ENCODE measurements at regions not wholly inside any gene's neighbourhood (a gene's known extent, or its start where the extent isn't known, plus 50 kb on each side); places are given as distances from the start of the nearest gene placed in this dataset.

DNA sequence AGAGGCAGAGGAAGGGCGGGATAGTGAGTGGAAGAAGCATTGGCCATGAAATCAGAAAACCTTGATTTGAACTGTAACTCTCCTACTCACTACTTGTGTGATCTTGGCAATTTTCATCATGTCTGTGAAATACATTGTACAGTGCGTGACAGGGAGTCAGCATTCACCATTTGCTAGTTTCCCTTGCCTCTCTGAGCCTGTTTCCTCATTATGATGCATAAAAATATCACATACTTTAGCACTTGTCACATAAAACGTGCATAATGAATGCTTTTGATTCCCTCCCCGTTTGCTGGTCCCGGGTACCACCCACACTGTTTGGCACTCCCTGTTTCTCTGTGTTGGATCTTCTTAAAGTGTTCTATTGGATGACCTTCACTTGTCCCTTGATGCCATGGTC, 101.1 kb upstream of the FRMD6 start:
- no peaks in the 10 kb centered on the region for H3K9me3 Mint-ChIP-seq

DNA sequence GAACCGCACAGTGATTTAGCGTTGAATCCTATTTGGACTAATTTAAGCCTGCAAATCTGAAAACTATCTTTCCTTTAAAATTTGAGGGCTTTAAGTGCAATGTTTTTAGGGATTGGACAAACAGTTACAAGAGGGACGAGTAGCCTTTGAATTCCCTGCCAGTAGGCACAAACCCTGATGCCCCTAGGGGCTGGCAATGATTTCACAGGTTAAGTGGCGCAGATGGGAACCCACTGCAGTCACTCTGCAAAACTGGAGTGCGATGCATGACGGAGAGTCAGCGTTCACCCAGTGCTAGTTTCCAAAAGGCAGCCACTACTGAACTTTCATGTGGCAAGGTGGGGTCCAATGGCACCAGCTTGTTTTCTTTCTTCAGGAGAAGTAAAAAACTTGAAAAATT, 99.4 kb upstream of the FRMD6 start:
- Mint-ChIP-seq H3K4me3 (no peak overlapping the region), H3K27ac (no peak overlapping the region), H3K36me3 (ENCODE audit: low read depth) (no peaks in the 10 kb centered on the region), H3K9me3 (no peaks in the 10 kb centered on the region), H3K4me1 (peaks cover 18% of the 10 kb centered on the region), H3K27me3 (ENCODE audit: low read depth) (peaks cover 3% of the 10 kb centered on the region)
- TF ChIP-seq, protein P1, sequence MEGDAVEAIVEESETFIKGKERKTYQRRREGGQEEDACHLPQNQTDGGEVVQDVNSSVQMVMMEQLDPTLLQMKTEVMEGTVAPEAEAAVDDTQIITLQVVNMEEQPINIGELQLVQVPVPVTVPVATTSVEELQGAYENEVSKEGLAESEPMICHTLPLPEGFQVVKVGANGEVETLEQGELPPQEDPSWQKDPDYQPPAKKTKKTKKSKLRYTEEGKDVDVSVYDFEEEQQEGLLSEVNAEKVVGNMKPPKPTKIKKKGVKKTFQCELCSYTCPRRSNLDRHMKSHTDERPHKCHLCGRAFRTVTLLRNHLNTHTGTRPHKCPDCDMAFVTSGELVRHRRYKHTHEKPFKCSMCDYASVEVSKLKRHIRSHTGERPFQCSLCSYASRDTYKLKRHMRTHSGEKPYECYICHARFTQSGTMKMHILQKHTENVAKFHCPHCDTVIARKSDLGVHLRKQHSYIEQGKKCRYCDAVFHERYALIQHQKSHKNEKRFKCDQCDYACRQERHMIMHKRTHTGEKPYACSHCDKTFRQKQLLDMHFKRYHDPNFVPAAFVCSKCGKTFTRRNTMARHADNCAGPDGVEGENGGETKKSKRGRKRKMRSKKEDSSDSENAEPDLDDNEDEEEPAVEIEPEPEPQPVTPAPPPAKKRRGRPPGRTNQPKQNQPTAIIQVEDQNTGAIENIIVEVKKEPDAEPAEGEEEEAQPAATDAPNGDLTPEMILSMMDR (IDR thresholded peaks at IDR 0.05; ENCODE audit: unreplicated experiment in 3 of 3) = no peak

More for the DNA sequence above, 101.1 kb upstream of the FRMD6 start:
- Mint-ChIP-seq H3K27ac (peak overlapping the region in 1 of 3 experiments; percentile 6), H3K36me3 (ENCODE audit: low read depth) (no peaks in the 10 kb centered on the region), H3K4me1 (peaks cover 28% of the 10 kb centered on the region), H3K27me3 (ENCODE audit: low read depth) (peaks cover 3% of the 10 kb centered on the region), H3K4me3 (no peak overlapping the region)
- TF ChIP-seq, protein P1 (IDR thresholded peaks at IDR 0.05; ENCODE audit: unreplicated experiment in 3 of 3) = no peak

DNA sequence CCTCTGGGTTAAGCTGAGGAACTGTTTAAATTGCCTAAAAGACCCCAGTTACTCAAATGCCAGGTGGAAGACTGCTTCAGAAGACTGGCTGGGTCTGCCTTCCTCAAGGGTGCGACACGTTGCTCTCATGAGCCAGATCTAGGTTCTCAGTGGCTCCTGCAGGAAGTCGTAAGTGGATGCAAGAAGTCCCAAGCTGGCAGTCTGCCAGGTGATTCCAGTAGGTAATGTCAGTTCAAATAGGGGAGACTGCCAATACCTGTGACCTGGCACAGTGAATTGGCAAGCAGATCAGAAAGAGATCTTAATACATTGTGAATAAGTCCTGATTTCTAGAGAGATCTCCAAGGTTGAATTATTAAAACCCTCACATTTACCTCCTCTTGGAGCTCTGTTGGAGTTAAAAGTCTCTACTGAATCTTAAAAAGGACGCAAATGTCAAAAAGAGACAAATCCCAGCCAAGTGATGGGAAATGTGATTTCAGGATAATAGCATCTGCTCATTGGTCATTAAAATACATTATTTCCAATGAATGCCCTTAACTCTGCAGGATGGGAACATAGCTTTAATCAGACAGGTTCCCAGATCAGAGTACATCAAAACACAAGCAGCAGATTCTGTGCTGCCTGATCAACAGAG, 98.8 kb upstream of the FRMD6 start:
- no peak overlapping the region for H3K4me3 Mint-ChIP-seq
- H3K4me1 Mint-ChIP-seq = peaks cover 12% of the 10 kb centered on the region
- TF ChIP-seq, protein P1 (IDR thresholded peaks at IDR 0.05; ENCODE audit: unreplicated experiment in 3 of 3) = no peak
- H3K27me3 Mint-ChIP-seq (ENCODE audit: low read depth) = peaks cover 3% of the 10 kb centered on the region
- H3K27ac Mint-ChIP-seq = no peak overlapping the region
- no peaks in the 10 kb centered on the region for H3K9me3 Mint-ChIP-seq
- H3K36me3 Mint-ChIP-seq (ENCODE audit: low read depth) = no peaks in the 10 kb centered on the region

DNA sequence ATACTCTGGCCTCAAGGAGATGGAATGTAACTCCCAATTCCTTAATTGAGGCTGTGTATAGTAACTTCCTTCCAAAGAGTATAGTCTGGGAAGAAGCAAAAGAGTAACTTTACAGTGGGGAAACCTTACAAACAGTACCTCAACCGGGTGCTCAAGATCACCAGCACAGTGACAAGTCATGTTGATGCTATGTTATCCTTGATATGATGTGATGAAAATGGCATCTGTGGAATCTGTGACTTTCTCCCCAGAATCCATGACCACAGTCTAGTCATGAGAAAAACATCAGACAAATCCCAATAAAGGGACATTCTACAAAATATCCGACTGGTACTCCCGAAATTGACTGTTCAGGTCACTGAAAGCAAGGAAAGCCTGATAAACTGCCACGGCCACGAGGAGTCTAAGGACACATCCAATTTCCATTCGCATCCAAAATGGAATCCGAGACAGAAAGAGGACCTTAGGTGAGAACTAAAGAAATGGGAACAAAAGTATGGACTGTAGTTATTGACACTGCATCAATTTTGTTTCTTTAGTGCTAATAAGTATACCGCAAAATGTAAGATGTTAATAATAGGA, 97.3 kb upstream of the FRMD6 start:
- Mint-ChIP-seq H3K27ac (no peak overlapping the region), H3K4me3 (no peak overlapping the region), H3K4me1 (no peaks in the 10 kb centered on the region), H3K36me3 (ENCODE audit: low read depth) (no peaks in the 10 kb centered on the region), H3K9me3 (no peaks in the 10 kb centered on the region), H3K27me3 (ENCODE audit: low read depth) (peaks cover 3% of the 10 kb centered on the region)
- TF ChIP-seq, protein P1 (IDR thresholded peaks at IDR 0.05; ENCODE audit: unreplicated experiment in 3 of 3) = no peak

DNA sequence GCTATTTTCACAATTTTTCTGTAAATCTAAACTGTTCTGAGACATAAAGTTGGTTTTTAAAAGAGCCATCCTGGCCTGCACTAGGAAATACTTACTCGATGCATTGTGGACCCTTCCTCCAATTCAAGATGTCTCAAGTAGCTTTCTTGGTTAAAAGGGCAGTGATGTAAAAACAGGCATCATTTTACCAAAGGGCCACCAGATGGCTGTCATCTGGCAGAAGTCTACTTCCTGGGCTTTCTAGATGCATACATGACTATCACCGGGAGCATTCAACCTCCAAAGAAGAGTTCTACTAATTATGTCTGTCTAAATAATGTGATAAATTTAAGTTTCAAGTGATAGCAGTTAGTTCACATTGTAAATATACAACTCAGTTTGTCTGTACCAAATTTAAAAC, 96.8 kb upstream of the FRMD6 start:
- Mint-ChIP-seq H3K4me3 (no peak overlapping the region), H3K27ac (no peak overlapping the region), H3K9me3 (no peaks in the 10 kb centered on the region), H3K4me1 (no peaks in the 10 kb centered on the region), H3K27me3 (ENCODE audit: low read depth) (peaks cover 3% of the 10 kb centered on the region), H3K36me3 (ENCODE audit: low read depth) (no peaks in the 10 kb centered on the region)
- TF ChIP-seq, protein P1 (IDR thresholded peaks at IDR 0.05; ENCODE audit: unreplicated experiment in 3 of 3) = no peak

DNA sequence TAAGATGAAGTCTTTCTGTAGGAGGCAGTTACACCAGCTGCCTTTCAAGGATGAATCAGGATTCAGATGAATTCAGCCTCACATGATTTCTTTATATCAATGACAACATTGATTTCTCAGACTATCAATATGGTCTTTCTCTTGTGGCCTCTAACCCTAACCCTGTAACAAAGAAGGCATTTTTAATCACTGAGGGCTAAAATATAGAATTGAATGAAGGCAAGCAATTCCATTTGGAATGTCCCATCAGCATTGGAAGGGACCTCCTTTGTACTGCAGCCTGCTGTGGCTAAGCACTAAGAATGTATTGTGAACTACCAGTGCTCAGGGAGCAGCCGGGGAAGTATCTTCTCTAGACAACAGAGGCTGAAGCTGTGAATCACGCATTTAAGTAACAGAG, 90.6 kb upstream of the FRMD6 start:
- Mint-ChIP-seq H3K4me3 (no peak overlapping the region), H3K36me3 (ENCODE audit: low read depth) (no peaks in the 10 kb centered on the region), H3K4me1 (no peaks in the 10 kb centered on the region), H3K9me3 (no peaks in the 10 kb centered on the region), H3K27me3 (ENCODE audit: low read depth) (no peaks in the 10 kb centered on the region), H3K27ac (no peak overlapping the region)
- TF ChIP-seq, protein P1 (IDR thresholded peaks at IDR 0.05; ENCODE audit: unreplicated experiment in 3 of 3) = no peak

All from nephron (organoid).